GM06990 (cell line): ENCODE measurements at regions not wholly inside any gene's neighbourhood (a gene's known extent, or its start where the extent isn't known, plus 50 kb on each side); places are given as distances from the start of the nearest gene placed in this dataset.
"Not testable (repeated sequence)": the region's sequence is repeated elsewhere in the genome, so short reads cannot be mapped to it uniquely, and the experiment has no call there.

Experiments
- DNase-seq: peaks from one replicate; pipeline ENCODE4 v3.0.0-alpha.2; 2011; ENCODE audit not compliant: insufficient read length; ENCODE audit errors: extremely low read depth
- H3K27me3 ChIP-seq: replicated peaks from 2 replicates; pipeline ENCODE4 v1.6.0; 2011; ENCODE audit warnings: low read length; ENCODE audit not compliant: control insufficient read depth, insufficient read depth
- H3K36me3 ChIP-seq: 2 replicates; pipeline ENCODE4 v1.5.1; 2011; ENCODE audit warnings: low read length; ENCODE audit not compliant: control insufficient read depth, insufficient read depth
- H3K4me3 ChIP-seq: replicated peaks from 2 replicates; pipeline ENCODE4 v1.5.1; 2011; ENCODE audit warnings: low read depth, mild to moderate bottlenecking, control low read depth, low read length
- CTCF ChIP-seq: IDR thresholded peaks from 2 replicates; pipeline ENCODE4 v1.5.1; 2011; ENCODE audit warnings: low read length, control low read depth, mild to moderate bottlenecking, inconsistent platforms; ENCODE audit not compliant: insufficient read depth, poor library complexity, severe bottlenecking

GRCh38 chr13:22940736-22941135 lies 240.0 kb upstream of the SGCG start:
- no peak for DNase-seq
- Histone ChIP-seq H3K36me3 (no peaks in the 10 kb centered on the region), H3K4me3 (no peak overlapping the region), H3K27me3 (no peaks in the 10 kb centered on the region)
- no peak for TF ChIP-seq CTCF

GRCh38 chr13:22941495-22941894 lies 239.3 kb upstream of the SGCG start:
- not testable (repeated sequence) for H3K27me3 ChIP-seq, H3K4me3 ChIP-seq, H3K36me3 ChIP-seq, DNase-seq

GRCh38 chr13:22942831-22943230 lies 237.9 kb upstream of the SGCG start:
- not testable (repeated sequence) for H3K4me3 ChIP-seq, H3K27me3 ChIP-seq, H3K36me3 ChIP-seq, DNase-seq

GRCh38 chr13:22944378-22944777 lies 236.4 kb upstream of the SGCG start:
- Histone ChIP-seq H3K4me3 (no peak overlapping the region), H3K27me3 (no peaks in the 10 kb centered on the region), H3K36me3 (no peaks in the 10 kb centered on the region)
- TF ChIP-seq CTCF = peak; percentile 35
- no peak for DNase-seq

GRCh38 chr13:22945321-22946226 lies 235.2 kb upstream of the SGCG start:
- no peak overlapping the region for H3K4me3 ChIP-seq
- DNase-seq = no peak
- no peaks in the 10 kb centered on the region for H3K36me3 ChIP-seq
- no peak for TF ChIP-seq CTCF
- no peaks in the 10 kb centered on the region for H3K27me3 ChIP-seq

GRCh38 chr13:22948421-22948820 lies 232.4 kb upstream of the SGCG start:
- no peak for DNase-seq
- Histone ChIP-seq H3K4me3 (no peak overlapping the region), H3K27me3 (no peaks in the 10 kb centered on the region), H3K36me3 (no peaks in the 10 kb centered on the region)
- no peak for TF ChIP-seq CTCF

- H3K27me3 ChIP-seq, H3K4me3 ChIP-seq, H3K36me3 ChIP-seq, DNase-seq: not testable (repeated sequence)
These were observed 228.8 kb upstream of the SGCG start for GRCh38 chr13:22952018-22952417.

- H3K27me3 ChIP-seq = not testable (repeated sequence)
These were observed 225.6 kb upstream of the SGCG start for GRCh38 chr13:22955147-22955546.

GRCh38 chr13:22956456-22957115 lies 224.2 kb upstream of the SGCG start:
- not testable (repeated sequence) for H3K4me3 ChIP-seq, H3K27me3 ChIP-seq, DNase-seq, H3K36me3 ChIP-seq

More at GRCh38 chr13:22955147-22955546, 225.6 kb upstream of the SGCG start:
- not testable (repeated sequence) for H3K36me3 ChIP-seq, DNase-seq, H3K4me3 ChIP-seq

- not testable (repeated sequence) for H3K36me3 ChIP-seq, DNase-seq, H3K4me3 ChIP-seq, H3K27me3 ChIP-seq
These were observed 220.9 kb upstream of the SGCG start for GRCh38 chr13:22959859-22960258.
